CD4-positive, alpha-beta T cell treated with Interleukin-17A for 1 hour (primary cell): ENCODE measurements at regions not wholly inside any gene's neighbourhood (a gene's known extent, or its start where the extent isn't known, plus 50 kb on each side); places are given as distances from the start of the nearest gene placed in this dataset.
"Not testable (repeated sequence)": the region's sequence is repeated elsewhere in the genome, so short reads cannot be mapped to it uniquely, and the experiment has no call there.

Source experiments
- DNase-seq: peaks from one replicate; pipeline ENCODE4 v3.0.0-alpha.2; 2020

GRCh38 chr1:188958461-188959115 is 1519.1 kb downstream of the BRINP3 start:
- no peak for DNase-seq

- DNase-seq: no peak
These were observed 1490.8 kb downstream of the BRINP3 start for GRCh38 chr1:188986745-188987417.

GRCh38 chr1:188988589-188988988 is 1489.1 kb downstream of the BRINP3 start:
- DNase-seq: no peak

GRCh38 chr1:188991221-188991930 is 1486.3 kb downstream of the BRINP3 start:
- no peak for DNase-seq

- DNase-seq: no peak
These were observed 1469.8 kb downstream of the BRINP3 start for GRCh38 chr1:189007824-189008223.

- DNase-seq: no peak
These were observed 1456.1 kb downstream of the BRINP3 start for GRCh38 chr1:189021577-189021976.

GRCh38 chr1:189022015-189022414 is 1455.6 kb downstream of the BRINP3 start:
- no peak for DNase-seq

- DNase-seq: no peak
These were observed 1450.2 kb downstream of the BRINP3 start for GRCh38 chr1:189027512-189027911.

- no peak for DNase-seq
These were observed 1444.5 kb downstream of the BRINP3 start for GRCh38 chr1:189033169-189033568.

- DNase-seq: no peak
These were observed 1441.0 kb downstream of the BRINP3 start for GRCh38 chr1:189036628-189037027.

GRCh38 chr1:189046127-189046526 is 1431.5 kb downstream of the BRINP3 start:
- no peak for DNase-seq

- DNase-seq: no peak
These were observed 1392.9 kb downstream of the BRINP3 start for GRCh38 chr1:189084811-189085210.

GRCh38 chr1:189103956-189104355 is 1373.7 kb downstream of the BRINP3 start:
- no peak for DNase-seq

GRCh38 chr1:189117072-189117770 is 1360.4 kb downstream of the BRINP3 start:
- DNase-seq: no peak

GRCh38 chr1:189121941-189122340 is 1355.7 kb downstream of the BRINP3 start:
- DNase-seq: no peak

- no peak for DNase-seq
These were observed 1352.0 kb downstream of the BRINP3 start for GRCh38 chr1:189125694-189126093.

- no peak for DNase-seq
These were observed 1346.1 kb downstream of the BRINP3 start for GRCh38 chr1:189131576-189131975.

GRCh38 chr1:189139748-189140147 is 1337.9 kb downstream of the BRINP3 start:
- DNase-seq: not testable (repeated sequence)

GRCh38 chr1:189141056-189141455 is 1336.6 kb downstream of the BRINP3 start:
- no peak for DNase-seq

GRCh38 chr1:189149547-189150375 is 1327.9 kb downstream of the BRINP3 start:
- no peak for DNase-seq

GRCh38 chr1:189150624-189151023 is 1327.0 kb downstream of the BRINP3 start:
- DNase-seq: no peak

- DNase-seq: no peak
These were observed 1326.3 kb downstream of the BRINP3 start for GRCh38 chr1:189151361-189151760.
